HepG2 (cell line): ENCODE measurements at regions not wholly inside any gene's neighbourhood (a gene's known extent, or its start where the extent isn't known, plus 50 kb on each side); places are given as distances from the start of the nearest gene placed in this dataset.

Source experiments
- ATAC-seq: fragments of 200-7000 bp; cut with Tn5 transposase; 3 replicates; pipeline ENCODE4 v1.9.1; 2020; ENCODE audit warnings: mild to moderate bottlenecking, moderate library complexity
- BruUV-seq: library from RNA; stranded (reverse); fragments of 400-500 nt; replicated peaks from 2 replicates; lab custom pipeline; 2021; lab: Mats Ljungman, UMichigan
- CTCF ChIA-PET: fragments of 300-600 bp; formaldehyde crosslinking; extraction: SDS; loops from one replicate; lab custom pipeline; 2021; ENCODE audit warnings: low total read pairs, inconsistent platforms, low intra/inter-chr PET ratio; lab: Yijun Ruan, JAX
- POLR2A ChIA-PET: fragments of 350-600 bp; sonication (Branson Sonifier 250); formaldehyde crosslinking; loops from one replicate; lab custom pipeline; 2020; ENCODE audit warnings: antibody characterized with exemption, inconsistent platforms; lab: Yijun Ruan, JAX
- DNase-seq: peaks from one replicate; pipeline ENCODE4 v3.0.0-alpha.2; 2015; ENCODE audit warnings: low spot score
- FAIRE-seq: peaks from 3 replicates; lab custom pipeline; 2011; peaks lifted over from hg19 to GRCh38; lab: Jason Lieb, UNC
- H2AFZ ChIP-seq: one replicate; pipeline ENCODE4 v1.6.1; 2011; ENCODE audit warnings: low read length, inconsistent platforms
- H3K27ac ChIP-seq: fragments of 300-600 bp; 3 replicates; pipeline ENCODE4 v1.8.0; 2011; ENCODE audit warnings: mixed run types, mild to moderate bottlenecking, mixed read lengths, low read length, inconsistent platforms; ENCODE audit not compliant: insufficient read depth; ENCODE audit errors: extremely low read length
- H3K27me3 ChIP-seq, 2 experiments: fragments of 200-600 bp in 1 of 2; 2 replicates in 1 of 2; 3 replicates in 1 of 2; pipeline versions ENCODE4 v1.6.0 to v1.8.0; 2011; ENCODE audit warnings: low read length in 2 of 2, mild to moderate bottlenecking in 2 of 2, moderate library complexity in 2 of 2, inconsistent platforms in 1 of 2; ENCODE audit not compliant: insufficient read depth in 2 of 2, control insufficient read depth in 1 of 2
- H3K36me3 ChIP-seq, 2 experiments: fragments of 200-600 bp in 1 of 2; replicated peaks in 1 of 2; 2 replicates in 1 of 2; 3 replicates in 1 of 2; pipeline versions ENCODE4 v1.5.1 to v1.8.0; 2011; ENCODE audit warnings: low read length in 2 of 2, inconsistent platforms in 1 of 2; ENCODE audit not compliant: insufficient read depth in 2 of 2, control insufficient read depth in 1 of 2
- H3K4me1 ChIP-seq: 2 replicates; pipeline ENCODE4 v1.5.1; 2012; ENCODE audit warnings: low read length, inconsistent platforms; ENCODE audit not compliant: insufficient read depth
- H3K4me2 ChIP-seq: 2 replicates; pipeline ENCODE4 v1.6.0; 2011; ENCODE audit warnings: low read depth, low read length, inconsistent platforms
- H3K4me3 ChIP-seq, 3 experiments: fragments of 200-600 bp in 1 of 3; sonication (generic), shearing (Covaris generic) in 1 of 3; replicated peaks in 1 of 3; 2 replicates each; pipeline ENCODE4 v1.5.1; 2011 to 2016; ENCODE audit warnings: low read length in 3 of 3, inconsistent platforms in 2 of 3, low read depth in 2 of 3, mild to moderate bottlenecking in 2 of 3, control low read depth in 1 of 3, mixed read lengths in 1 of 3; ENCODE audit not compliant: insufficient read depth in 1 of 3
- H3K79me2 ChIP-seq: one replicate; pipeline ENCODE4 v1.6.1; 2011; ENCODE audit warnings: low read length, inconsistent platforms; ENCODE audit not compliant: insufficient read depth
- H3K9ac ChIP-seq: 2 replicates; pipeline ENCODE4 v1.6.0; 2011; ENCODE audit warnings: mild to moderate bottlenecking, low read depth, low read length, inconsistent platforms; ENCODE audit not compliant: insufficient read depth
- H3K9me3 ChIP-seq: 2 replicates; pipeline ENCODE4 v1.5.1; 2012; ENCODE audit warnings: mild to moderate bottlenecking, low read length
- H4K20me1 ChIP-seq: 2 replicates; pipeline ENCODE4 v1.6.0; 2011; ENCODE audit warnings: inconsistent platforms, mild to moderate bottlenecking, low read length, moderate library complexity; ENCODE audit not compliant: insufficient read depth
- ATM ChIP-seq: fragments of 450-650 bp; IDR thresholded peaks from 2 replicates; pipeline ENCODE4 v1.7.1; 2017; ENCODE audit warnings: mild to moderate bottlenecking, borderline replicate concordance
- CCAR2 ChIP-seq: fragments of 200-400 bp; formaldehyde crosslinking; optimal IDR thresholded peaks from 2 replicates; pipeline ENCODE3; 2018; ENCODE audit warnings: low read depth, mild to moderate bottlenecking, low read length, moderate library complexity
- MAFF ChIP-seq: IDR thresholded peaks from 2 replicates; pipeline ENCODE4 v1.6.1; 2011; ENCODE audit warnings: low read depth, low read length, improper control_type of control experiment
- MIXL1 ChIP-seq: IDR thresholded peaks from 2 replicates; pipeline ENCODE4 v1.6.1; 2016
- NFE2L1 ChIP-seq: sonication (generic); formaldehyde crosslinking; IDR thresholded peaks from 2 replicates; pipeline ENCODE4 v1.4.0; 2020; ENCODE audit warnings: missing genetic modification reagents, mild to moderate bottlenecking, borderline replicate concordance
- RORA ChIP-seq: sonication (generic); formaldehyde crosslinking; IDR thresholded peaks from 2 replicates; pipeline ENCODE4 v1.5.0; 2020; ENCODE audit warnings: mild to moderate bottlenecking, missing genetic modification reagents, moderate library complexity
- SSRP1 ChIP-seq: IDR thresholded peaks from 2 replicates; pipeline ENCODE4 v1.6.1; 2016; ENCODE audit warnings: control low read depth
- TEAD3 ChIP-seq: optimal IDR thresholded peaks from 2 replicates; pipeline ENCODE3; 2016; ENCODE audit warnings: borderline replicate concordance
- U2AF1 ChIP-seq: fragments of 200-400 bp; formaldehyde crosslinking; optimal IDR thresholded peaks from 2 replicates; pipeline ENCODE3; 2017; ENCODE audit warnings: mild to moderate bottlenecking, low read depth, low read length
- U2AF2 ChIP-seq: fragments of 200-400 bp; formaldehyde crosslinking; IDR thresholded peaks from 2 replicates; pipeline ENCODE4 v1.6.1; 2017; ENCODE audit warnings: low read depth, mild to moderate bottlenecking, low read length
- ZBTB7B ChIP-seq: sonication (generic); formaldehyde crosslinking; IDR thresholded peaks from 2 replicates; pipeline ENCODE4 v1.4.0; 2020; ENCODE audit warnings: missing genetic modification reagents
- ZNF564 ChIP-seq: sonication (generic); formaldehyde crosslinking; IDR thresholded peaks from 2 replicates; pipeline ENCODE4 v1.8.1; 2023; ENCODE audit warnings: mild to moderate bottlenecking, missing genetic modification reagents
- ZNF772 ChIP-seq: sonication (generic); formaldehyde crosslinking; IDR thresholded peaks from 2 replicates; pipeline ENCODE4 v1.5.0; 2020; ENCODE audit warnings: mild to moderate bottlenecking, missing genetic modification reagents
- in situ Hi-C: cut with HindIII; loops from 2 replicates; pipeline ENCODE4 v1.10.0; 2017; ENCODE audit warnings: low pct_unique_long_range_greater_than_20kb; ENCODE audit not compliant: extremely low pct_ligation_motif_present
- intact Hi-C: fragments of 100-400 bp; cut with micrococcal nuclease; formaldehyde crosslinking; loops from one replicate; pipeline ENCODE4 v1.10.0; 2022; ENCODE audit not compliant: unreplicated experiment
- TF ChIP-seq, protein P1 (sequence below): fragments of 450-650 bp; IDR thresholded peaks from 2 replicates; pipeline ENCODE4 v1.6.1; 2016
- TF ChIP-seq, protein P2 (sequence below): IDR thresholded peaks from 2 replicates; pipeline ENCODE4 v1.6.1; 2016; ENCODE audit warnings: low read depth, borderline replicate concordance
- TF ChIP-seq, protein P3 (sequence below): sonication (generic); formaldehyde crosslinking; IDR thresholded peaks from 2 replicates; pipeline ENCODE4 v1.9.0; 2022; ENCODE audit warnings: low read depth, missing genetic modification reagents
- TF ChIP-seq, protein P4 (sequence below): sonication (generic); formaldehyde crosslinking; IDR thresholded peaks from 2 replicates; pipeline ENCODE4 v1.4.0; 2020; ENCODE audit warnings: missing genetic modification reagents
- TF ChIP-seq, protein P5 (sequence below): sonication (generic); formaldehyde crosslinking; conservative IDR thresholded peaks from 2 replicates; pipeline ENCODE4 v1.4.0; 2020; ENCODE audit warnings: missing genetic modification reagents

DNA sequence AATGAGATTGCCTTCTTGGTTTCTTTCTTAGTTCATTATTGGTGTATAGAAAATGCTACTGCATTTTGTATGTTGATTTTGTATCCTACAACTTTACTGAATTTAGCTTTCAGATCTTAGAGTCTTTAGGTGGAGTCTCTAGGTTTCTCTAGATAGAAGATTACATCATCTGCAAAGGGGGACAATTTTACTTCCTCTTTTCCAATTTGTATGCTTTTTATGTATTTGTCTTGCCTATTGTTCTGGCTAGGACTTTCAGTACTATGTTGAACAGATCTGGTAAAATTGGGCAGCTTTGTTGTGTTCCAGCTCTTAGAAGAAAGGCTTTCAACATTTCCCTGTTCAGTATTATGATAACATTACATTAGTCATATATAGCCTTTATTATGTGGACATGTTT is 101.0 kb upstream of the SPRY2 start:
- no peak overlapping the region for H3K4me2 ChIP-seq
- FAIRE-seq (no peak), DNase-seq (no peak), ATAC-seq (no peak)
- in situ Hi-C loops (no loop called here), intact Hi-C loops (no loop called here)
- no TSS peak for BruUV-seq
- CTCF ChIA-PET, result no interaction called here
- no peak overlapping the region for H2AFZ ChIP-seq
- TF ChIP-seq, protein P1, sequence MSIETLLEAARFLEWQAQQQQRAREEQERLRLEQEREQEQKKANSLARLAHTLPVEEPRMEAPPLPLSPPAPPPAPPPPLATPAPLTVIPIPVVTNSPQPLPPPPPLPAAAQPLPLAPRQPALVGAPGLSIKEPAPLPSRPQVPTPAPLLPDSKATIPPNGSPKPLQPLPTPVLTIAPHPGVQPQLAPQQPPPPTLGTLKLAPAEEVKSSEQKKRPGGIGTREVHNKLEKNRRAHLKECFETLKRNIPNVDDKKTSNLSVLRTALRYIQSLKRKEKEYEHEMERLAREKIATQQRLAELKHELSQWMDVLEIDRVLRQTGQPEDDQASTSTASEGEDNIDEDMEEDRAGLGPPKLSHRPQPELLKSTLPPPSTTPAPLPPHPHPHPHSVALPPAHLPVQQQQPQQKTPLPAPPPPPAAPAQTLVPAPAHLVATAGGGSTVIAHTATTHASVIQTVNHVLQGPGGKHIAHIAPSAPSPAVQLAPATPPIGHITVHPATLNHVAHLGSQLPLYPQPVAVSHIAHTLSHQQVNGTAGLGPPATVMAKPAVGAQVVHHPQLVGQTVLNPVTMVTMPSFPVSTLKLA, result no peak
- no peak for TF ChIP-seq RORA (CRISPR knock-in tag)
- no peak for TF ChIP-seq SSRP1
- TF ChIP-seq CCAR2, result no peak
- TF ChIP-seq ATM, result no peak
- TF ChIP-seq, protein P2, sequence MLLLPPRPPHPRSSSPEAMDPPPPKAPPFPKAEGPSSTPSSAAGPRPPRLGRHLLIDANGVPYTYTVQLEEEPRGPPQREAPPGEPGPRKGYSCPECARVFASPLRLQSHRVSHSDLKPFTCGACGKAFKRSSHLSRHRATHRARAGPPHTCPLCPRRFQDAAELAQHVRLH, result no peak
- TF ChIP-seq TEAD3 (CRISPR knock-in tag), result no peak
- TF ChIP-seq, protein P3, sequence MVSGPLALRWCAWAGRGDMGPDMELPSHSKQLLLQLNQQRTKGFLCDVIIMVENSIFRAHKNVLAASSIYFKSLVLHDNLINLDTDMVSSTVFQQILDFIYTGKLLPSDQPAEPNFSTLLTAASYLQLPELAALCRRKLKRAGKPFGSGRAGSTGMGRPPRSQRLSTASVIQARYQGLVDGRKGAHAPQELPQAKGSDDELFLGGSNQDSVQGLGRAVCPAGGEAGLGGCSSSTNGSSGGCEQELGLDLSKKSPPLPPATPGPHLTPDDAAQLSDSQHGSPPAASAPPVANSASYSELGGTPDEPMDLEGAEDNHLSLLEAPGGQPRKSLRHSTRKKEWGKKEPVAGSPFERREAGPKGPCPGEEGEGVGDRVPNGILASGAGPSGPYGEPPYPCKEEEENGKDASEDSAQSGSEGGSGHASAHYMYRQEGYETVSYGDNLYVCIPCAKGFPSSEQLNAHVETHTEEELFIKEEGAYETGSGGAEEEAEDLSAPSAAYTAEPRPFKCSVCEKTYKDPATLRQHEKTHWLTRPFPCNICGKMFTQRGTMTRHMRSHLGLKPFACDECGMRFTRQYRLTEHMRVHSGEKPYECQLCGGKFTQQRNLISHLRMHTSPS (CRISPR knock-in tag), result no peak
- TF ChIP-seq, protein P4, sequence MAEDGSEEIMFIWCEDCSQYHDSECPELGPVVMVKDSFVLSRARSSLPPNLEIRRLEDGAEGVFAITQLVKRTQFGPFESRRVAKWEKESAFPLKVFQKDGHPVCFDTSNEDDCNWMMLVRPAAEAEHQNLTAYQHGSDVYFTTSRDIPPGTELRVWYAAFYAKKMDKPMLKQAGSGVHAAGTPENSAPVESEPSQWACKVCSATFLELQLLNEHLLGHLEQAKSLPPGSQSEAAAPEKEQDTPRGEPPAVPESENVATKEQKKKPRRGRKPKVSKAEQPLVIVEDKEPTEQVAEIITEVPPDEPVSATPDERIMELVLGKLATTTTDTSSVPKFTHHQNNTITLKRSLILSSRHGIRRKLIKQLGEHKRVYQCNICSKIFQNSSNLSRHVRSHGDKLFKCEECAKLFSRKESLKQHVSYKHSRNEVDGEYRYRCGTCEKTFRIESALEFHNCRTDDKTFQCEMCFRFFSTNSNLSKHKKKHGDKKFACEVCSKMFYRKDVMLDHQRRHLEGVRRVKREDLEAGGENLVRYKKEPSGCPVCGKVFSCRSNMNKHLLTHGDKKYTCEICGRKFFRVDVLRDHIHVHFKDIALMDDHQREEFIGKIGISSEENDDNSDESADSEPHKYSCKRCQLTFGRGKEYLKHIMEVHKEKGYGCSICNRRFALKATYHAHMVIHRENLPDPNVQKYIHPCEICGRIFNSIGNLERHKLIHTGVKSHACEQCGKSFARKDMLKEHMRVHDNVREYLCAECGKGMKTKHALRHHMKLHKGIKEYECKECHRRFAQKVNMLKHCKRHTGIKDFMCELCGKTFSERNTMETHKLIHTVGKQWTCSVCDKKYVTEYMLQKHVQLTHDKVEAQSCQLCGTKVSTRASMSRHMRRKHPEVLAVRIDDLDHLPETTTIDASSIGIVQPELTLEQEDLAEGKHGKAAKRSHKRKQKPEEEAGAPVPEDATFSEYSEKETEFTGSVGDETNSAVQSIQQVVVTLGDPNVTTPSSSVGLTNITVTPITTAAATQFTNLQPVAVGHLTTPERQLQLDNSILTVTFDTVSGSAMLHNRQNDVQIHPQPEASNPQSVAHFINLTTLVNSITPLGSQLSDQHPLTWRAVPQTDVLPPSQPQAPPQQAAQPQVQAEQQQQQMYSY (CRISPR knock-in tag), result no peak
- TF ChIP-seq U2AF2, result no peak
- no peak for TF ChIP-seq ZNF564
- no peak for TF ChIP-seq MIXL1
- TF ChIP-seq NFE2L1 (CRISPR knock-in tag), result no peak
- TF ChIP-seq, protein P5, sequence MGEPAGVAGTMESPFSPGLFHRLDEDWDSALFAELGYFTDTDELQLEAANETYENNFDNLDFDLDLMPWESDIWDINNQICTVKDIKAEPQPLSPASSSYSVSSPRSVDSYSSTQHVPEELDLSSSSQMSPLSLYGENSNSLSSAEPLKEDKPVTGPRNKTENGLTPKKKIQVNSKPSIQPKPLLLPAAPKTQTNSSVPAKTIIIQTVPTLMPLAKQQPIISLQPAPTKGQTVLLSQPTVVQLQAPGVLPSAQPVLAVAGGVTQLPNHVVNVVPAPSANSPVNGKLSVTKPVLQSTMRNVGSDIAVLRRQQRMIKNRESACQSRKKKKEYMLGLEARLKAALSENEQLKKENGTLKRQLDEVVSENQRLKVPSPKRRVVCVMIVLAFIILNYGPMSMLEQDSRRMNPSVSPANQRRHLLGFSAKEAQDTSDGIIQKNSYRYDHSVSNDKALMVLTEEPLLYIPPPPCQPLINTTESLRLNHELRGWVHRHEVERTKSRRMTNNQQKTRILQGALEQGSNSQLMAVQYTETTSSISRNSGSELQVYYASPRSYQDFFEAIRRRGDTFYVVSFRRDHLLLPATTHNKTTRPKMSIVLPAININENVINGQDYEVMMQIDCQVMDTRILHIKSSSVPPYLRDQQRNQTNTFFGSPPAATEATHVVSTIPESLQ (CRISPR knock-in tag), result no peak
- no peak for TF ChIP-seq ZBTB7B (CRISPR knock-in tag)
- TF ChIP-seq ZNF772 (CRISPR knock-in tag), result no peak
- TF ChIP-seq MAFF, result no peak
- no peak for TF ChIP-seq U2AF1
- no peaks in the 10 kb centered on the region for H3K9me3 ChIP-seq
- H3K9ac ChIP-seq, result no peak overlapping the region
- H3K27ac ChIP-seq, result no peak overlapping the region
- H3K27me3 ChIP-seq, result no peaks in the 10 kb centered on the region
- no peaks in the 10 kb centered on the region for H4K20me1 ChIP-seq
- no peak overlapping the region for H3K4me3 ChIP-seq
- no peaks in the 10 kb centered on the region for H3K36me3 ChIP-seq
- no peaks in the 10 kb centered on the region for H3K79me2 ChIP-seq
- POLR2A ChIA-PET, result no interaction called here
- no peaks in the 10 kb centered on the region for H3K4me1 ChIP-seq
